ENCODE measurements at regions not wholly inside any gene's neighbourhood (a gene's known extent, or its start where the extent isn't known, plus 50 kb on each side); places are given as distances from the start of the nearest gene placed in this dataset.

DNA sequence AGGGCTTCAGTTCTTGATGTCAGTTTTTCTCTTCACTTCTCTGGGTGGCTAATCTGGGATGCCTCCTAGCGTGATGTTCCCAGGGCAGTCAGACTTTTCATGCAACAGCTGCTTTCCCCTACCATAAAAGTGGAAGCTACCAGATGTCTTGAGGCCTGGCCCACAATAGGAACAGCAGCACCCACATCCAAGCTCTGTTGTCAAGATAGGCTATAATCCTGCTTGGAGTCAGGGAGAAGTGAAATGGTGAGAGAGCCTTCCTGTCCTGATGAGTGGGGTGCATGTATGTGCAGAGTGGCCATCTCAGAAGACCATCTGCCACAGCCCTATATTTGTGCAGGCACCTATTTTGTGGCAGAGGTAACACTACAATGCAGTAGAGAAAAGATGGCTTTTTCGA is 108.0 kb downstream of the HTR5A start:
- Histone ChIP-seq H3K27ac (no peak overlapping the region), H3K36me3 (no peaks in the 10 kb centered on the region), H3K9me3 (no peaks in the 10 kb centered on the region), H3K4me3 (no peak overlapping the region), H3K4me1 (no peaks in the 10 kb centered on the region), H3K27me3 (no peaks in the 10 kb centered on the region)
- TF ChIP-seq POLR2A (IDR thresholded peaks at IDR 0.05), result no peak
- TF ChIP-seq CTCF (IDR thresholded peaks at IDR 0.05), result no peak
- DNase-seq, result no peak

DNA sequence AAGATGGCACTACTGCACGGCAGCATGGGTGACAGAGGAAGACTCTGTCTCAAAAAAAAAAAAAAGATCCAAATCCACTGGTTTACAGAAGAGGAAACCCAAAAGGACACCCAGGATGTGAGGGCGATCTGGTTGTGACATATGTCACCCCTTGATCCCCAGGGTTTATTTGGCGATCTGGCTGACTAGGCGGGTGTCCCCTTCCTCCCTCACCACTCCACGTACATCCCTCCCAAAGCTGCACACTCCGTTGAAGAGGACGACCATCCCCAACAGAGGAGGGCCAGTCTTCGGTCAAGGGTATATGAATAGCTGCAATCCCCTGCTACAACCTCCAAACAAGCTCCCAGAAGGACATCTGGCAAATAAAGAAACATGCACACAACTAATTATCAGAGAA is 111.6 kb downstream of the HTR5A start:
- no peak overlapping the region for H3K27ac ChIP-seq
- H3K4me1 ChIP-seq, result no peaks in the 10 kb centered on the region
- peaks cover 0 to 17% (median 4%) of the 10 kb centered on the region in 4 donors for H3K9me3 ChIP-seq
- TF ChIP-seq CTCF (IDR thresholded peaks at IDR 0.05), result no peak
- no peak for TF ChIP-seq POLR2A (IDR thresholded peaks at IDR 0.05)
- no peak overlapping the region for H3K4me3 ChIP-seq
- no peaks in the 10 kb centered on the region for H3K36me3 ChIP-seq
- H3K27me3 ChIP-seq, result no peaks in the 10 kb centered on the region
- DNase-seq, result no peak

GRCh38 chr7:155182406-155182970 is 112.4 kb downstream of the HTR5A start:
- TF ChIP-seq CTCF (IDR thresholded peaks at IDR 0.05), result no peak
- no peak for TF ChIP-seq POLR2A (IDR thresholded peaks at IDR 0.05)
- Histone ChIP-seq H3K27me3 (no peaks in the 10 kb centered on the region), H3K4me1 (no peaks in the 10 kb centered on the region), H3K9me3 (peaks cover 0 to 17% (median 4%) of the 10 kb centered on the region in 4 donors), H3K4me3 (no peak overlapping the region), H3K36me3 (no peaks in the 10 kb centered on the region), H3K27ac (no peak overlapping the region)
- no peak for DNase-seq

DNA sequence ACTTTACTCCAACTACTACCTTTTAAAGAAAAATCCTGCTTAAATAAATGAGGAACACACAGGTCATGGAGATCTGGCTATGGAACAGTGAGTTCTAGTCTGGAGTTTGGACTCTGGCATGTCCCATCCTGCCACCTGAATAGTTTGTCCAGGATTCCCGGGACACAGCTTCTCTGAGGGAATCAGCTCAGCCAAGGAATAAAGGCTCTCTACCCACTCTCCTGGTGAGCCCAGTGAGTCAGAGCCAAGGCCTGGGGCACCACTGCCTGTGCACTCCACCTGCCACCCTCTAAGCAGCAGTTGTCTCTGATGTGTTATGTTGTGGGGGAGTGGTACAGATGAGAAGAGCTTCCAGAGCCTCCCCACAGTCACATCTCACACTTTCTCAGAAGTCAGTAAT is 113.5 kb downstream of the HTR5A start:
- no peaks in the 10 kb centered on the region for H3K4me1 ChIP-seq
- H3K4me3 ChIP-seq, result no peak overlapping the region
- DNase-seq, result no peak
- no peaks in the 10 kb centered on the region for H3K36me3 ChIP-seq
- no peaks in the 10 kb centered on the region for H3K27me3 ChIP-seq
- H3K27ac ChIP-seq, result no peak overlapping the region
- peaks cover 0 to 17% (median 4%) of the 10 kb centered on the region in 4 donors for H3K9me3 ChIP-seq
- TF ChIP-seq POLR2A (IDR thresholded peaks at IDR 0.05) (no peak), CTCF (IDR thresholded peaks at IDR 0.05) (no peak)

DNA sequence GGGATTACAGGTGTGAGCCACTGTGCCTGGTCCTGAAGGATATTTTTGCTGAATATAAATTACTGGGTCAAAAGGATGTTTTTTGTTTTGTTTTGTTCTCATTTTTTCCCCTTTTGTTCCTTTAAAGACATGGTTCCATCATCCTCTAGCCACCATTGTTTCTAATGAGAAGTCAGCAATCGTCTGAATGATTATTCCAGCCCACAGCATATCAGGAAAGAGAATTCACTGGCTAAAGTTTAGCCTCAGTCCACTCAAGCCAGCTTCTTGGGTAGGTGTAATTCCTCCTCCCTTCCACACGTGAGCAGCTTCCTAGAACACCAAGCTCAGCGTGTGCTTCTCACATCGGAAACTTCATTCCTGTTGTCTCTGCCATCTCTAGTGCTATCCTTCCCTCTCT is 112.8 kb upstream of the INSIG1 start:
- Histone ChIP-seq H3K9me3 (peaks cover 0 to 17% (median 4%) of the 10 kb centered on the region in 4 donors), H3K4me1 (no peaks in the 10 kb centered on the region), H3K4me3 (no peak overlapping the region), H3K27me3 (no peaks in the 10 kb centered on the region), H3K27ac (no peak overlapping the region), H3K36me3 (no peaks in the 10 kb centered on the region)
- TF ChIP-seq POLR2A (IDR thresholded peaks at IDR 0.05) (no peak), CTCF (IDR thresholded peaks at IDR 0.05) (no peak)
- DNase-seq, result no peak

All from Peyer's patch (tissue), 4 donors.